Ovary (tissue), 7 donors: ENCODE measurements at regions not wholly inside any gene's neighbourhood (a gene's known extent, or its start where the extent isn't known, plus 50 kb on each side); places are given as distances from the start of the nearest gene placed in this dataset.

ENCODE experiments used
- DNase-seq, 5 donors: peaks; one replicate each; pipeline ENCODE4 v3.0.0-alpha.2; 2019 to 2020
- H3K27ac ChIP-seq, 2 donors: fragments of 200-600 bp; one replicate each; pipeline versions ENCODE4 v1.5.1 to v1.8.0; 2019 to 2022
- H3K27me3 ChIP-seq: fragments of 200-600 bp; one replicate; pipeline ENCODE4 v1.8.0; 2022
- H3K36me3 ChIP-seq: fragments of 200-600 bp; sonication (generic); one replicate; pipeline ENCODE4 v1.5.1; 2019
- H3K4me1 ChIP-seq: one replicate; pipeline ENCODE4 v1.8.1; 2013; ENCODE audit warnings: mild to moderate bottlenecking, moderate library complexity; ENCODE audit not compliant: insufficient read depth
- H3K4me3 ChIP-seq: fragments of 200-600 bp; sonication (generic); one replicate; pipeline ENCODE4 v1.5.1; 2017
- H3K9me3 ChIP-seq, 2 donors: fragments of 200-600 bp in 1 of 2; sonication (generic) in 1 of 2; one replicate each; pipeline versions ENCODE4 v1.5.1 to v1.8.1; 2013 to 2019; ENCODE audit warnings: mild to moderate bottlenecking in 1 of 2, moderate library complexity in 1 of 2
- EP300 ChIP-seq: sonication (generic); formaldehyde crosslinking; IDR thresholded peaks from one replicate; pipeline ENCODE4 v1.6.1; 2017; ENCODE audit warnings: antibody characterized with exemption
- POLR2A ChIP-seq: fragments of 450-650 bp; IDR thresholded peaks from one replicate; pipeline ENCODE4 v1.6.1; 2017; ENCODE audit warnings: antibody characterized with exemption, mild to moderate bottlenecking, moderate library complexity
- WGBS, 3 donors: extraction: QIAGEN DNeasy Blood & Tissue Kit in 1 of 3; methylation state at CpG; one replicate each; pipeline versions ENCODE4 v1.1.5 to v1.1.7; 2013 to 2017; 5-methylcytosine and 5-hydroxymethylcytosine counted together
- intact Hi-C, 4 donors: fragments of 100-400 bp; cut with DNase I; formaldehyde crosslinking; loops; one replicate each; pipeline versions ENCODE4 v1.11.0 to v1.15.1; 2022 to 2023
- TF ChIP-seq, protein P1 (sequence below), 3 donors: fragments of 450-650 bp in 2 of 3; fragments of 200-600 bp in 1 of 3; IDR thresholded peaks; one replicate each; pipeline versions ENCODE4 v1.5.1 to v1.8.0; 2016 to 2022; ENCODE audit warnings: antibody characterized with exemption in 3 of 3, mild to moderate bottlenecking in 1 of 3
- donor health status: DM: no; HTN: no; CAD: no; lungs with moderate emphysema.
- donor health status: DM: no; HTN: no; CAD: no.
- donor health status: Bipolar disorder and iron deficiency.
- donor health status: DM: no; HTN: no; CAD: no.
- donor health status: DM: yes; HTN: yes; CAD: no.

DNA sequence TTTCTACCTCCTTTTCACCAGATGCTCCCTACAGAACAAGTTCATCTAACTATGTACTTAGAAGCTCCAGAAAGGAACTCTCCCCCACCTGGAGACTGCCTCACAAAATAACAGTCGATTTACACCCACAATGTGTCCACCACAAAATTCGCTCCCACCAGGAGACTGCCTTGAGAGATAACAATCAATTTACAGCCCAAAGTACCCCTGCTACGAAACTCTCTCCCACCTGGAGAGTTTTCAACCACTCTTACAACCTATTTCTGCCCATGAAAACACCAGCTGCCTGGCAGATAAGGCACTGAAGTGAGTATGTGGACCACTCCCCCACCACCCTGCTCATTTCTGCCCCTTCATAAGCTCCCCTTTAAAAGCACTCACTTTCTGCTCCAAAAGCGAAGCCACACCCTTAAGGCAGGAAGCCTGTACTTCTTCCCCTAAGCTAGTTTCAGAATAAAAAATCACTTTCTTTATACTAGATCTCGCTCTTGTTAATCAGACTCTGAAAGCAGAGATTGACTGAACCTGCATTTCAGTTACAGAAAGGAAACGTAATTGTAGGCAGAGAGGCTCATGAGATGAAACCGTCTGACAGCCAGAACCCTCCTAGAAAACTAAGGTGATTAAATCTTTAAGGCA is 94.4 kb upstream of the RBBP8 start:
- Histone ChIP-seq H3K9me3 (no peaks in the 10 kb centered on the region), H3K36me3 (no peaks in the 10 kb centered on the region), H3K4me1 (no peaks in the 10 kb centered on the region), H3K4me3 (no peak overlapping the region), H3K27ac (no peak overlapping the region), H3K27me3 (no peaks in the 10 kb centered on the region)
- DNase-seq = no peak
- WGBS, 3 donors = 30 to 34% (median 32%) methylated on average over 7 of the region's 7 CpGs
- intact Hi-C loops = no loop called here
- TF ChIP-seq, protein P1, sequence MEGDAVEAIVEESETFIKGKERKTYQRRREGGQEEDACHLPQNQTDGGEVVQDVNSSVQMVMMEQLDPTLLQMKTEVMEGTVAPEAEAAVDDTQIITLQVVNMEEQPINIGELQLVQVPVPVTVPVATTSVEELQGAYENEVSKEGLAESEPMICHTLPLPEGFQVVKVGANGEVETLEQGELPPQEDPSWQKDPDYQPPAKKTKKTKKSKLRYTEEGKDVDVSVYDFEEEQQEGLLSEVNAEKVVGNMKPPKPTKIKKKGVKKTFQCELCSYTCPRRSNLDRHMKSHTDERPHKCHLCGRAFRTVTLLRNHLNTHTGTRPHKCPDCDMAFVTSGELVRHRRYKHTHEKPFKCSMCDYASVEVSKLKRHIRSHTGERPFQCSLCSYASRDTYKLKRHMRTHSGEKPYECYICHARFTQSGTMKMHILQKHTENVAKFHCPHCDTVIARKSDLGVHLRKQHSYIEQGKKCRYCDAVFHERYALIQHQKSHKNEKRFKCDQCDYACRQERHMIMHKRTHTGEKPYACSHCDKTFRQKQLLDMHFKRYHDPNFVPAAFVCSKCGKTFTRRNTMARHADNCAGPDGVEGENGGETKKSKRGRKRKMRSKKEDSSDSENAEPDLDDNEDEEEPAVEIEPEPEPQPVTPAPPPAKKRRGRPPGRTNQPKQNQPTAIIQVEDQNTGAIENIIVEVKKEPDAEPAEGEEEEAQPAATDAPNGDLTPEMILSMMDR (IDR thresholded peaks at IDR 0.05) = no peak
- no peak for TF ChIP-seq EP300
- no peak for TF ChIP-seq POLR2A

DNA sequence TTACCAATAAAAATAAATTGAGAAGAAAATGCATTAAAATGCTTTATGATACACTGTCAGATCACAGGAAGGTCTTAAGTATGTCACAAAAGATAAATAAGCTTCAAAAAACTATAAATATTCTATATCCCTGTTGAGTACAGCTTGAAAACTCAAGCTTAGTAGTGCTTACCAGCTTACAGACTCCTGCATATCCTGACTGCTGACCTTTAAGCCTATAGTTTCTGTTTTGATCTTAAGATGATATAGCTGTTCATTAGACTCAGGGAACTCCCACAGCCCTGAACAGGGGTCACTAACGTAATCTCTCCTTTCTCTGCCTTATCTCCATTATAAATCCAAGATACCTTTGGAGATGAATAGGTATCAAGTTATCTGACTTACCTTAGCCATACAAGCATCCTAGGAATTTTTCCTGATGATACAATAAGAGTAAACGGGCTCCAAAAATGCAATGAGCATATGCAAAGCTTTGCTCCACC is 93.7 kb upstream of the RBBP8 start:
- WGBS, 3 donors = 52 to 65% (median 59%) methylated on average over 2 of the region's 2 CpGs
- no peak for DNase-seq
- Histone ChIP-seq H3K36me3 (no peaks in the 10 kb centered on the region), H3K9me3 (no peaks in the 10 kb centered on the region), H3K27me3 (no peaks in the 10 kb centered on the region), H3K4me3 (no peak overlapping the region), H3K4me1 (no peaks in the 10 kb centered on the region), H3K27ac (no peak overlapping the region)
- TF ChIP-seq, protein P1 (IDR thresholded peaks at IDR 0.05) = no peak
- TF ChIP-seq EP300 (no peak), POLR2A (no peak)
- intact Hi-C loops = no loop called here

DNA sequence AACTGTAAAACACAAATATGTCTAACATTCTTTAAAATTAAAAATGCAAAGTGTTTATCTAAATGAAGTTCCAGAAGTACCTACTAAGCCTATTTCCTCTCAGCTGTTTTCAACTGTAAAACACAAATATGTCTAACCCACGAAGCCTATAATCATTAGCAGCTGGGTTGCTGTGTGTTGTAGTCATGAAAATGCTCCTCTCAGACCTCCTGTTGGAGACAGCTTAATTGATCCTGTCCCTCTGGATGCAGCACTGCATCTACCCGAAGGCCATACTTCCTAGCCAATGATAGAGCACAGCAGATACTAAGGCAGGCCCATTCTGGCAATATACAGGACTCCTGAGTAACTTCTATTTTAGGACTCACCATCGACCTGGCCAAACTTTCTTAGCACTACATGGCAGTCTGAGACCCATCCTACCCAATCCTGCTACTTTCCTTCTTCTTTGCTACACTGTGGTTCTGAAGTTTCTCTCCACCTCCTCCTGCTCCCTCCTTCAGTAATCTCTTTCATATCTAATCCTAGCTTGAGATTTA is 92.5 kb upstream of the RBBP8 start:
- Histone ChIP-seq H3K4me3 (no peak overlapping the region), H3K9me3 (no peaks in the 10 kb centered on the region), H3K27ac (no peak overlapping the region), H3K27me3 (no peaks in the 10 kb centered on the region), H3K4me1 (no peaks in the 10 kb centered on the region), H3K36me3 (no peaks in the 10 kb centered on the region)
- no peak for DNase-seq
- intact Hi-C loops = no loop called here
- TF ChIP-seq, protein P1 (IDR thresholded peaks at IDR 0.05) = no peak
- no peak for TF ChIP-seq EP300
- TF ChIP-seq POLR2A = no peak
- 60 to 71% (median 68%) methylated on average over 3 of the region's 3 CpGs for WGBS, 3 donors

DNA sequence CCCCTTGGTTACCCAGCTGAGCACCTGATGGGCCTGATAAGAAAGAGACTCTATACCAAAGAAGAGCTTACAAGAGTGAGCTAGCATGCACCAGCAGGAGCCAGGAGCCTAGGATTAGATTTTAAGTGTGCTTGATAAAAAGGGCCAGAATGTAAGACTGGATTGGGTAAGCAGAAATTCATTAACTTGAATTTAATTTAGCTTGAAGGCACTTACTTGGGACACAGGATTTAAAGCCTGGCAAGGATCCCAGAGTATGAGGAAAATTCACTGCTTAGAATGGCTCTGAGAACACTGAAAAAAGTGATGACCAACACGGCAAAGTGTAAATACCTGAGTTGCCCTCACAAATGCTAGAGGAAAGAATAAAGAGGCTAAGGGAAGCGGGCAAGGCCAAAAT is 91.3 kb upstream of the RBBP8 start:
- Histone ChIP-seq H3K9me3 (no peaks in the 10 kb centered on the region), H3K27me3 (no peaks in the 10 kb centered on the region), H3K4me3 (no peak overlapping the region), H3K4me1 (no peaks in the 10 kb centered on the region), H3K36me3 (no peaks in the 10 kb centered on the region), H3K27ac (no peak overlapping the region)
- DNase-seq = no peak
- no peak for TF ChIP-seq EP300
- whole genome bisulfite sequencing, 3 donors = 63 to 81% (median 73%) methylated on average over 2 of the region's 2 CpGs
- intact Hi-C loops = no loop called here

DNA sequence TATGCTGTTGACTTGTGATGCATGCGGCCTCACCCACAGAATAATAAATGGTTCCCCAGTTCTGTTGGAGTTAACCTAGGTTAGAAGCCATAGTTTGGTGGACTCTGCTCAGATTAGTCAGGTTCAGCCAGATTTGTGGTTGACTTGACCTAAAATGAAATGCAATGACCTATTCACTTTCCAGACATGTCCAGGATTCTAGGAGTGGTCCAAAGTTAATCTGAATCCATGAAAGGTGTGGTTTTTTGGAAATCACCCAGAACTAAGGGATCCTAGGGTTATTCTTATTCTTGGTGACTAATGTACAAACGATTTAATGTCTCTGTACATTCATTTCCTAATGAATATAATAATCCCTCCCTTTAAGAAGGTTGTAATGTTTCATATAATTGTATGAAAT is 88.9 kb upstream of the RBBP8 start:
- 82% methylated on average over 2 of the region's 2 CpGs for WGBS, 3 donors

More for the DNA sequence above, 88.9 kb upstream of the RBBP8 start:
- intact Hi-C loops = no loop called here
- Histone ChIP-seq H3K9me3 (no peaks in the 10 kb centered on the region), H3K4me1 (no peaks in the 10 kb centered on the region), H3K27me3 (no peaks in the 10 kb centered on the region), H3K36me3 (no peaks in the 10 kb centered on the region), H3K4me3 (no peak overlapping the region), H3K27ac (no peak overlapping the region)
- TF ChIP-seq, protein P1 (IDR thresholded peaks at IDR 0.05) = no peak
- no peak for TF ChIP-seq EP300
- TF ChIP-seq POLR2A = no peak
- no peak for DNase-seq
